Vagina (tissue), 2 donors: ENCODE measurements at regions not wholly inside any gene's neighbourhood (a gene's known extent, or its start where the extent isn't known, plus 50 kb on each side); places are given as distances from the start of the nearest gene placed in this dataset.

Source experiments
- DNase-seq, 2 donors: peaks; one replicate each; pipeline ENCODE4 v3.0.0-alpha.2; 2017; ENCODE audit errors: extremely low spot score in 2 of 2
- H3K27ac ChIP-seq: fragments of 200-600 bp; sonication (generic); one replicate; pipeline ENCODE4 v1.5.1; 2019
- H3K27me3 ChIP-seq: fragments of 200-600 bp; sonication (generic); one replicate; pipeline ENCODE4 v1.5.1; 2019
- H3K36me3 ChIP-seq, 2 donors: fragments of 200-600 bp; sonication (generic); one replicate each; pipeline ENCODE4 v1.5.1; 2017 to 2019
- H3K4me1 ChIP-seq: fragments of 200-600 bp; sonication (generic); one replicate; pipeline ENCODE4 v1.5.1; 2019
- H3K4me3 ChIP-seq, 2 donors: fragments of 200-600 bp; sonication (generic); 1 replicate in 1 of 2; 2 replicates in 1 of 2; pipeline ENCODE4 v1.5.1; 2016 to 2019
- H3K9me3 ChIP-seq: fragments of 200-600 bp; sonication (generic); one replicate; pipeline ENCODE4 v1.5.1; 2019
- CTCF ChIP-seq, 3 experiments: fragments of 450-650 bp in 2 of 3; fragments of 200-600 bp in 1 of 3; sonication (generic) in 1 of 3; IDR thresholded peaks; one replicate each; pipeline ENCODE4 v1.5.1; 2017 to 2019; ENCODE audit warnings: antibody characterized with exemption in 3 of 3, mild to moderate bottlenecking in 2 of 3, moderate library complexity in 2 of 3
- POLR2A ChIP-seq, 2 donors: fragments of 450-650 bp; IDR thresholded peaks; one replicate each; pipeline ENCODE4 v1.6.1; 2017; ENCODE audit warnings: antibody characterized with exemption in 2 of 2, mild to moderate bottlenecking in 2 of 2, moderate library complexity in 2 of 2
- POLR2AphosphoS5 ChIP-seq, 2 donors: sonication (generic); formaldehyde crosslinking; IDR thresholded peaks; one replicate each; pipeline ENCODE4 v1.9.0; 2017; ENCODE audit warnings: antibody characterized with exemption in 2 of 2, mild to moderate bottlenecking in 2 of 2, low read depth in 1 of 2; ENCODE audit not compliant: insufficient read depth in 1 of 2
- intact Hi-C: fragments of 100-400 bp; cut with DNase I; formaldehyde crosslinking; loops from one replicate; pipeline ENCODE4 v1.15.1; 2023

GRCh38 chr5:74138721-74139120 lies 501.8 kb downstream of the ENC1 start:
- Histone ChIP-seq H3K27ac (no peak overlapping the region), H3K27me3 (no peaks in the 10 kb centered on the region), H3K4me1 (no peaks in the 10 kb centered on the region), H3K4me3 (no peak overlapping the region), H3K36me3 (no peaks in the 10 kb centered on the region), H3K9me3 (no peaks in the 10 kb centered on the region)
- TF ChIP-seq POLR2A (IDR thresholded peaks at IDR 0.05) (no peak), CTCF (IDR thresholded peaks at IDR 0.05) (no peak), POLR2AphosphoS5 (IDR thresholded peaks at IDR 0.05; ENCODE audit: insufficient read depth in 1 of 2, low read depth in 1 of 2) (no peak)
- no peak for DNase-seq
- intact Hi-C loops: no loop called here

DNA sequence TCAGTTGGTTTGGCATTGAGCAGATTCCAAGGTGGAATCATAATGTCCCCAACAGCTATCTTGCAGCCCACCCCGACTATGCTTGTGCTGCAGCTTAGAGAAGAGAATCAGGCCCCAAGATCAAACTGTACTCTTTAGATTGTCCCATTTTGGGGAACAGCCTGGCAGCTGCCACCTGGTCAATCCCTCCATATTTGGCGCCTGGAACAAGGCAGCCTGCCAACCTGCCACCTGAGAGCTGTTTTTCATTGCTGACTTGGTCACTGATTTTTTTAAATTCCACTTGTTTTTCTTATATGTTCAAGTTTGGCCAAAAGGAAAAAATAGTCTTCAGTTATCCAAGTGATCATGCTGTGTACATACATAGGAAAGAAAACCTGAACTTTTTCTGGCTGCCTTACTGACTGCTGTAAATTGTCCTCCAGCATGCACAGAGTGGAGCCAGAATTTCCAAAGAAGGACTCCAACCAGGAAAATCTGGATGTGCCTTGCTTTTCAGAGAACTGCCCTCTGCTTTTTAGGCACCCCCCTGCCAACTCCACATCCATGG lies 504.2 kb downstream of the ENC1 start:
- TF ChIP-seq POLR2A (IDR thresholded peaks at IDR 0.05) (no peak), CTCF (IDR thresholded peaks at IDR 0.05) (no peak), POLR2AphosphoS5 (IDR thresholded peaks at IDR 0.05; ENCODE audit: insufficient read depth in 1 of 2, low read depth in 1 of 2) (no peak)
- Histone ChIP-seq H3K27me3 (no peaks in the 10 kb centered on the region), H3K27ac (no peak overlapping the region), H3K4me1 (no peaks in the 10 kb centered on the region), H3K36me3 (no peaks in the 10 kb centered on the region), H3K4me3 (no peak overlapping the region), H3K9me3 (no peaks in the 10 kb centered on the region)
- no peak for DNase-seq
- intact Hi-C loops: no loop called here

GRCh38 chr5:74135033-74135432 lies 505.5 kb downstream of the ENC1 start:
- intact Hi-C loops: no loop called here
- H3K36me3 ChIP-seq: no peaks in the 10 kb centered on the region
- no peaks in the 10 kb centered on the region for H3K9me3 ChIP-seq
- no peak overlapping the region for H3K4me3 ChIP-seq
- TF ChIP-seq CTCF (IDR thresholded peaks at IDR 0.05): no peak
- TF ChIP-seq POLR2A (IDR thresholded peaks at IDR 0.05): no peak
- no peak for TF ChIP-seq POLR2AphosphoS5 (IDR thresholded peaks at IDR 0.05; ENCODE audit: insufficient read depth in 1 of 2, low read depth in 1 of 2)
- H3K27ac ChIP-seq: no peak overlapping the region
- no peak for DNase-seq
- no peaks in the 10 kb centered on the region for H3K4me1 ChIP-seq
- H3K27me3 ChIP-seq: no peaks in the 10 kb centered on the region

- no peak for TF ChIP-seq CTCF (IDR thresholded peaks at IDR 0.05)
- TF ChIP-seq POLR2A (IDR thresholded peaks at IDR 0.05): no peak
- TF ChIP-seq POLR2AphosphoS5 (IDR thresholded peaks at IDR 0.05; ENCODE audit: insufficient read depth in 1 of 2, low read depth in 1 of 2): no peak
- no peaks in the 10 kb centered on the region for H3K27me3 ChIP-seq
- intact Hi-C loops: no loop called here
- H3K4me1 ChIP-seq: peaks cover 9% of the 10 kb centered on the region
- no peaks in the 10 kb centered on the region for H3K36me3 ChIP-seq
- no peak for DNase-seq
- H3K9me3 ChIP-seq: no peaks in the 10 kb centered on the region
- no peak overlapping the region for H3K4me3 ChIP-seq
- H3K27ac ChIP-seq: no peak overlapping the region
Observed at GRCh38 chr5:74132485-74132884, 506.5 kb downstream of the ARHGEF28 start.

GRCh38 chr5:74131250-74131649 lies 505.3 kb downstream of the ARHGEF28 start:
- H3K4me1 ChIP-seq: peaks cover 10% of the 10 kb centered on the region
- TF ChIP-seq POLR2A (IDR thresholded peaks at IDR 0.05) (no peak), CTCF (IDR thresholded peaks at IDR 0.05) (no peak), POLR2AphosphoS5 (IDR thresholded peaks at IDR 0.05; ENCODE audit: insufficient read depth in 1 of 2, low read depth in 1 of 2) (no peak)

More at GRCh38 chr5:74131250-74131649, 505.3 kb downstream of the ARHGEF28 start:
- DNase-seq: no peak
- H3K4me3 ChIP-seq: no peak overlapping the region
- no peak overlapping the region for H3K27ac ChIP-seq
- no peaks in the 10 kb centered on the region for H3K27me3 ChIP-seq
- H3K9me3 ChIP-seq: no peaks in the 10 kb centered on the region
- intact Hi-C loops: no loop called here
- H3K36me3 ChIP-seq: no peaks in the 10 kb centered on the region
